ENCODE measurements at regions not wholly inside any gene's neighbourhood (a gene's known extent, or its start where the extent isn't known, plus 50 kb on each side); places are given as distances from the start of the nearest gene placed in this dataset.

GRCh38 chr10:43808136-43808535 is 159.5 kb upstream of the ZNF32 start:
- TF ChIP-seq CTCF (conservative IDR thresholded peaks at IDR 0.05; ENCODE audit: low read length): no peak
- TF ChIP-seq EZH2phosphoT487 (IDR thresholded peaks at IDR 0.05; ENCODE audit: borderline replicate concordance): no peak
- peak overlapping the region; percentile 64 for H3K4me2 ChIP-seq (ENCODE audit: low read depth, low read length, poor library complexity, severe bottlenecking)
- H3K9me3 ChIP-seq (ENCODE audit: insufficient read depth, low read depth, low read length): no peaks in the 10 kb centered on the region
- H3F3A ChIP-seq (ENCODE audit: low read depth): peaks cover 10% of the 10 kb centered on the region
- H2AFZ ChIP-seq (ENCODE audit: low read length): no peak overlapping the region
- no peaks in the 10 kb centered on the region for H3K27me3 ChIP-seq (ENCODE audit: insufficient read depth, low read length, poor library complexity, severe bottlenecking)
- peak overlapping the region; percentile 61 for H3K4me3 ChIP-seq (ENCODE audit: low read length, poor library complexity, severe bottlenecking)
- no peaks in the 10 kb centered on the region for H4K20me1 ChIP-seq (ENCODE audit: insufficient read depth, low read length, poor library complexity, severe bottlenecking)
- H3K9ac ChIP-seq (ENCODE audit: low read depth, low read length, poor library complexity, severe bottlenecking): peak overlapping the region; percentile 51
- no peaks in the 10 kb centered on the region for H3K36me3 ChIP-seq (ENCODE audit: insufficient read depth, low read length)
- H3K79me2 ChIP-seq (ENCODE audit: insufficient read depth, low read length): no peaks in the 10 kb centered on the region
- peaks cover 97% of the 10 kb centered on the region for H3K4me1 ChIP-seq (ENCODE audit: insufficient read depth, low read length, poor library complexity, severe bottlenecking)
- H3K9me2 ChIP-seq (replicated peaks; ENCODE audit: low read depth, low read length): 0 out of 2 replicates have a peak, but pooled peaks cover 4% of the 10 kb centered on the region

DNA sequence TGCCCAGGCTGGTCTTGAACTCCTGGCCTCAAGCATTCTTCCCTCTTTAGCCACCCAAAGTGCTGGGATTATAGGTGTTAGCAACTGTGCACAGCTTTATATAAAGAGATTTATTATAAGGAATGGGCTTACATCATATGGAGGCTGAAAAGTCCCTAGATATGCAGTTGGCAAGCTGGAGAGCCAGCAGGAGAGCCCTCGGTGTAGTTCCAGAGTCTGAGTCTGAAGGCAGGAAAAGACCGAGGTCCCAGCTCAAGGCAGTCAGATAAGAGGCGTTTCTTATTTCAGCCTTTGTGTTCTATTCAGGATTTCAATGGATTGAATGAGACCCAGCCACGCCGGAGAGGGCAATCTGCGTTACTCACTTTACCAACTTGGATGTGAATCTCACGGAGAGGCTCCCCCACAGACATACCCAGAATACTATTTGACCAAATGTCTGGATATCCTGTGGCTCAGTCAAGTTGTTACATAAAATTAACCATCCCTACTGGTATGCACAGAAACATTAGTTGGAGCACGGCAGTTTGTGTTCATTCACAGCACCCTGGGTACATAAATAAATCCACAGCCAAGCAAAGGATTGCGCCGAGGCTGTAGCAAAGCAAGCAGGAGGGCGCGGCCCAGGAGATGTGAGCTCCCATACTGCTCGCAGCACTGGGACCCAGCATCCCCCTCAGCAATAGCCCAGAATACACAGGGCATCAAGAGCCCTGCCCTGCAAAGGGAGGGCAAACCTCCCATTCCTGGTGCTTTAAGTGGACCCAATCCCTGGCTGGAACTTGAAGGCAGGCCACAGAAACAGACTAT is 158.4 kb upstream of the ZNF32 start:
- Histone ChIP-seq H3K9me3 (ENCODE audit: insufficient read depth, low read depth, low read length) (no peaks in the 10 kb centered on the region), H3K4me1 (ENCODE audit: insufficient read depth, low read length, poor library complexity, severe bottlenecking) (peaks cover 97% of the 10 kb centered on the region), H3K27me3 (ENCODE audit: insufficient read depth, low read length, poor library complexity, severe bottlenecking) (no peaks in the 10 kb centered on the region), H3K79me2 (ENCODE audit: insufficient read depth, low read length) (no peaks in the 10 kb centered on the region), H3K9me2 (replicated peaks; ENCODE audit: low read depth, low read length) (0 out of 2 replicates have a peak, but pooled peaks cover 4% of the 10 kb centered on the region), H3K9ac (ENCODE audit: low read depth, low read length, poor library complexity, severe bottlenecking) (peak overlapping the region; percentile 51), H3F3A (ENCODE audit: low read depth) (peaks cover 10% of the 10 kb centered on the region), H3K36me3 (ENCODE audit: insufficient read depth, low read length) (no peaks in the 10 kb centered on the region), H4K20me1 (ENCODE audit: insufficient read depth, low read length, poor library complexity, severe bottlenecking) (no peaks in the 10 kb centered on the region), H3K4me2 (ENCODE audit: low read depth, low read length, poor library complexity, severe bottlenecking) (peak overlapping the region; percentile 64), H3K4me3 (ENCODE audit: low read length, poor library complexity, severe bottlenecking) (peak overlapping the region; percentile 61), H2AFZ (ENCODE audit: low read length) (no peak overlapping the region)
- TF ChIP-seq CTCF (conservative IDR thresholded peaks at IDR 0.05; ENCODE audit: low read length): no peak
- TF ChIP-seq EZH2phosphoT487 (IDR thresholded peaks at IDR 0.05; ENCODE audit: borderline replicate concordance): no peak

DNA sequence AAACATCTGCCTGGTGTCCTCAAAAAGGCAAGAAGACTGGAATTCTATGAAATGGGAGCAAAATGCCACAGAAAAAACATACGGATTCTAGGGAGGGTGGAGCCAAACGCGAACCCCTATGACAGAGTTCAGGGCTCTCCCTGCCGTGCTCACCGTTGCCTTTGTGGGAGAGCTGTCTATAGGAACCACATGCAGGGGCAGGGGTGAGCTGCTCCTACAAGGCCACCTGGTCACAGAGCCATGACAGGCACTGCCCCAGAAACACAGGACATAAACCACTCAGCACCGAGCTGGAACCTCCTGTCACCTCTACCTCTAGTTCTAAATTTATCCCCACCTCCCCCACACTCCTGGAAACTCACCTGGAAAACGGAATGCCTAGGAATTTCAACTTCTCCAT is 155.1 kb upstream of the ZNF32 start:
- H3K27me3 ChIP-seq (ENCODE audit: insufficient read depth, low read length, poor library complexity, severe bottlenecking): no peaks in the 10 kb centered on the region
- TF ChIP-seq EZH2phosphoT487 (IDR thresholded peaks at IDR 0.05; ENCODE audit: borderline replicate concordance) (no peak), CTCF (conservative IDR thresholded peaks at IDR 0.05; ENCODE audit: low read length) (no peak)
- no peaks in the 10 kb centered on the region for H3K79me2 ChIP-seq (ENCODE audit: insufficient read depth, low read length)
- H3K4me2 ChIP-seq (ENCODE audit: low read depth, low read length, poor library complexity, severe bottlenecking): no peak overlapping the region
- no peaks in the 10 kb centered on the region for H3K36me3 ChIP-seq (ENCODE audit: insufficient read depth, low read length)
- H3K9ac ChIP-seq (ENCODE audit: low read depth, low read length, poor library complexity, severe bottlenecking): peak overlapping the region; percentile 33
- no peaks in the 10 kb centered on the region for H3K9me2 ChIP-seq (replicated peaks; ENCODE audit: low read depth, low read length)
- no peaks in the 10 kb centered on the region for H3K9me3 ChIP-seq (ENCODE audit: insufficient read depth, low read depth, low read length)
- H2AFZ ChIP-seq (ENCODE audit: low read length): no peak overlapping the region
- H3K4me3 ChIP-seq (ENCODE audit: low read length, poor library complexity, severe bottlenecking): no peak overlapping the region
- H3K4me1 ChIP-seq (ENCODE audit: insufficient read depth, low read length, poor library complexity, severe bottlenecking): peaks cover 95% of the 10 kb centered on the region
- H3F3A ChIP-seq (ENCODE audit: low read depth): peaks cover 10% of the 10 kb centered on the region
- no peaks in the 10 kb centered on the region for H4K20me1 ChIP-seq (ENCODE audit: insufficient read depth, low read length, poor library complexity, severe bottlenecking)
